Fibroblast of peridontal ligament (primary cell): ENCODE measurements at regions not wholly inside any gene's neighbourhood (a gene's known extent, or its start where the extent isn't known, plus 50 kb on each side); places are given as distances from the start of the nearest gene placed in this dataset.

Experiments
- DNase-seq: peaks from one replicate; pipeline ENCODE4 v3.0.0-alpha.2; 2010; ENCODE audit errors: extremely low read depth

GRCh38 chr9:80235752-80236151 lies 664.0 kb downstream of the TLE4 start:
- no peak for DNase-seq

- DNase-seq: no peak
Observed at GRCh38 chr9:80233906-80234305, 662.1 kb downstream of the TLE4 start.

GRCh38 chr9:80233102-80233843 lies 661.5 kb downstream of the TLE4 start:
- no peak for DNase-seq

- DNase-seq: no peak
Observed at GRCh38 chr9:80231318-80232236, 659.8 kb downstream of the TLE4 start.

GRCh38 chr9:80223897-80224296 lies 652.1 kb downstream of the TLE4 start:
- no peak for DNase-seq

GRCh38 chr9:80222466-80223169 lies 650.9 kb downstream of the TLE4 start:
- no peak for DNase-seq

- DNase-seq: no peak
Observed at GRCh38 chr9:80218328-80218727, 646.6 kb downstream of the TLE4 start.

- DNase-seq: no peak
Observed at GRCh38 chr9:80213613-80214012, 641.8 kb downstream of the TLE4 start.

- no peak for DNase-seq
Observed at GRCh38 chr9:80208696-80209095, 636.9 kb downstream of the TLE4 start.

- peak; percentile 8 for DNase-seq
Observed at GRCh38 chr9:80204054-80204453, 632.3 kb downstream of the TLE4 start.

- DNase-seq: peak; percentile 31
Observed at GRCh38 chr9:80197661-80198060, 625.9 kb downstream of the TLE4 start.

GRCh38 chr9:80191108-80191507 lies 619.3 kb downstream of the TLE4 start:
- DNase-seq: peak; percentile 49

- DNase-seq: no peak
Observed at GRCh38 chr9:80188579-80188978, 616.8 kb downstream of the TLE4 start.

GRCh38 chr9:80185112-80185738 lies 613.5 kb downstream of the TLE4 start:
- DNase-seq: no peak

GRCh38 chr9:80177949-80178480 lies 606.2 kb downstream of the TLE4 start:
- DNase-seq: no peak

- peak; percentile 68 for DNase-seq
Observed at GRCh38 chr9:80175286-80176150, 603.8 kb downstream of the TLE4 start.

GRCh38 chr9:80163889-80164288 lies 592.1 kb downstream of the TLE4 start:
- no peak for DNase-seq

- no peak for DNase-seq
Observed at GRCh38 chr9:80158554-80159170, 586.9 kb downstream of the TLE4 start.

- DNase-seq: no peak
Observed at GRCh38 chr9:80158131-80158530, 586.4 kb downstream of the TLE4 start.

GRCh38 chr9:80157561-80157983 lies 585.8 kb downstream of the TLE4 start:
- DNase-seq: peak; percentile 31
